ENCODE measurements at regions not wholly inside any gene's neighbourhood (a gene's known extent, or its start where the extent isn't known, plus 50 kb on each side); places are given as distances from the start of the nearest gene placed in this dataset.
"Not testable (repeated sequence)": the region's sequence is repeated elsewhere in the genome, so short reads cannot be mapped to it uniquely, and the experiment has no call there.

DNA sequence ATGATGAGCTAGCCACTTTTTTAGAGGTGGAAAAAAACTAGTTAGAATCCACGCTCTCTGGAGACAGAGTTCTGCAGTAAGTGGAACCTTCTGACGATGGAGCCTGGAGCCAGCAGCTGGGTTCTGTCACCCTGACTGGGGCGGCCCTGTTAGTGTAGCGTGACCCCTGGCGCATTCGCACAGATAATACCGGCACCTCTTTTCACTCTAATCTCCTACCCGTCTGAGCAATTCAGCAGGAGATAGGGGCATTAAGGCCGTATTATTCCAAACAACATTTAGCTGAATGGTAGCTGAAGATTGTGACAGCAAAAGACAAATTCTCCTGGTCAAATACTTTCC, 292.6 kb downstream of the FBXO8 start:
- Histone ChIP-seq H3K27ac (no peak overlapping the region), H3K36me3 (replicated peaks) (no peaks in the 10 kb centered on the region), H3K4me3 (ENCODE audit: low read depth, low read length) (no peak overlapping the region), H3K27me3 (replicated peaks) (no peaks in the 10 kb centered on the region)
- no peak for DNase-seq
- in situ Hi-C loops (cut with HindIII; ENCODE audit: low pct_ligation_motif_present, low sequenced_read_pairs) = no loop called here
- TF ChIP-seq, protein P1, sequence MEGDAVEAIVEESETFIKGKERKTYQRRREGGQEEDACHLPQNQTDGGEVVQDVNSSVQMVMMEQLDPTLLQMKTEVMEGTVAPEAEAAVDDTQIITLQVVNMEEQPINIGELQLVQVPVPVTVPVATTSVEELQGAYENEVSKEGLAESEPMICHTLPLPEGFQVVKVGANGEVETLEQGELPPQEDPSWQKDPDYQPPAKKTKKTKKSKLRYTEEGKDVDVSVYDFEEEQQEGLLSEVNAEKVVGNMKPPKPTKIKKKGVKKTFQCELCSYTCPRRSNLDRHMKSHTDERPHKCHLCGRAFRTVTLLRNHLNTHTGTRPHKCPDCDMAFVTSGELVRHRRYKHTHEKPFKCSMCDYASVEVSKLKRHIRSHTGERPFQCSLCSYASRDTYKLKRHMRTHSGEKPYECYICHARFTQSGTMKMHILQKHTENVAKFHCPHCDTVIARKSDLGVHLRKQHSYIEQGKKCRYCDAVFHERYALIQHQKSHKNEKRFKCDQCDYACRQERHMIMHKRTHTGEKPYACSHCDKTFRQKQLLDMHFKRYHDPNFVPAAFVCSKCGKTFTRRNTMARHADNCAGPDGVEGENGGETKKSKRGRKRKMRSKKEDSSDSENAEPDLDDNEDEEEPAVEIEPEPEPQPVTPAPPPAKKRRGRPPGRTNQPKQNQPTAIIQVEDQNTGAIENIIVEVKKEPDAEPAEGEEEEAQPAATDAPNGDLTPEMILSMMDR (IDR thresholded peaks at IDR 0.05; ENCODE audit: low read depth, low read length, missing control alignments) = no peak

DNA sequence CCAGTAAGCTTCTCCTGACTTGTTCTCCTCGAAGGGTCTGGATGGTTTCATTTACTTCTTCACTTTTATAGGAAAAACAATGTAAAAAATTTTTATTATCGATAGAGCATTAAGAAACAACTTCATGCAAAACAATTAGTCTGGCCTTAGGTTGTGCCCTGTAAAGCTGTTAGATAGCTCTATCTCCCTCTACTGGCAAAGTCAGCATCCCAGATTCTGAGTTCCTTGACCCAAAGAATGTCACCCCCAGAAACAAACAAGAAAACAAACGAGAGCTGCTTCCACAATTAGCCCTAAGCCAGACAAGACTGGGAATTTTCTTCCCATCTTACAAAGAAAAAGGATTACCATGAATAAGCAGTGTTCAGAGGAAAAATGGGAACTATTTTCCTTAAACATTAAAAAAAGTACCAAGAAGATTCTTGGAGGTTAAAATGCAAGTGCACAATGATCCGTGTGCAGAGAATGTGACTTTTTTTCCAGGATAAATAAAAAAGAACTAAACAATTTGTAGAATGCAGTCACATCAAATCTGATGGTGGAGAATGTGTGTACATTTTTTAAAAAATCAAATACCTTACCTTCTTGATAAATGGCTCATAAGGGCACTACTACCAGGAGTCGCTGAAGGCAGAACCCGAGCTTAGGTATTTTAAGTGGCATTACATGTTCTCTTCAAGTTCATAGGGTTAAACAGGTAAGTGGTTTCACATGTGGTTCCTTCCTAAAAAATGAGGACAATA, 293.2 kb downstream of the FBXO8 start:
- peak; percentile 6 for DNase-seq
- in situ Hi-C loops (cut with HindIII; ENCODE audit: low pct_ligation_motif_present, low sequenced_read_pairs) = no loop called here
- TF ChIP-seq, protein P1 (IDR thresholded peaks at IDR 0.05; ENCODE audit: low read depth, low read length, missing control alignments) = peak; percentile 75
- no peak overlapping the region for H3K4me3 ChIP-seq (ENCODE audit: low read depth, low read length)
- H3K27ac ChIP-seq = no peak overlapping the region
- H3K36me3 ChIP-seq (replicated peaks) = no peaks in the 10 kb centered on the region
- no peaks in the 10 kb centered on the region for H3K27me3 ChIP-seq (replicated peaks)

DNA sequence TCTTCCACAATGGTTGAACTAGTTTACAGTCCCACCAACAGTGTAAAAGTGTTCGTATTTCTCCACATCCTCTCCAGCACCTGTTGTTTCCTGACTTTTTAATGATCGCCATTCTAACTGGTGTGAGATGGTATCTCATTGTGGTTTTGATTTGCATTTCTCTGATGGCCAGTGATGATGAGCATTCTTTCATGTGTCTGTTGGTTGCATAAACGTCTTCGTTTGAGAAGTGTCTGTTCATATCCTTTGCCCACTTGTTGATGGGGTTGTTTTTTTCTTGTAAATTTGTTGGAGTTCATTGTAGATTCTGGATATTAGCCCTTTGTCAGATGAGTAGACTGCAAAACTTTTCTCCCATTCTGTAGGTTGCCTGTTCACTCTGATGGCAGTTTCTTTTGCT, 319.9 kb downstream of the FBXO8 start:
- in situ Hi-C loops (cut with HindIII; ENCODE audit: low pct_ligation_motif_present, low sequenced_read_pairs) = not testable (repeated sequence)

DNA sequence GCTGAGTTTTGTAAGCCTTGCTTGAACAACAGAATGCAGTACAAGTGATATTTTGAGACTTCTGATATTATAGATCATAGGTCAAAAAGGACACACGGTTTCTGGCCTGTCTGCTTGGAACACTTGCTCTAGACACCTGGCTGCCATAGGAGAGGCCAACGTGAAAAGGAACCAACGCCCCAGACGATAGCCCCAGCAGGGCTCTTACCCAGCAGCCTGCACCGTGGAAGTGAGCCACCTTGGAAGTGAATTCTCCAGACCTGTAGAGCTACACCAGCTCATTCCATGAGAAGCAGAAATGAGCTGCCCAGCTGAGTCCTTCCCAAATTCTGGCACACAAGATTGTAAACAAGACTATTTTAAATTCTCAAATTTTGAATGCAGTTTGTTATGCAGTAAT, 323.1 kb downstream of the FBXO8 start:
- H3K4me3 ChIP-seq (ENCODE audit: low read depth, low read length) = no peak overlapping the region
- in situ Hi-C loops (cut with HindIII; ENCODE audit: low pct_ligation_motif_present, low sequenced_read_pairs) = no loop called here
- no peak for DNase-seq
- no peaks in the 10 kb centered on the region for H3K36me3 ChIP-seq (replicated peaks)
- TF ChIP-seq, protein P1 (IDR thresholded peaks at IDR 0.05; ENCODE audit: low read depth, low read length, missing control alignments) = no peak
- no peaks in the 10 kb centered on the region for H3K27me3 ChIP-seq (replicated peaks)
- no peak overlapping the region for H3K27ac ChIP-seq

More for the DNA sequence above, 319.9 kb downstream of the FBXO8 start:
- DNase-seq; H3K4me3 ChIP-seq (ENCODE audit: low read depth, low read length); H3K36me3 ChIP-seq (replicated peaks); H3K27me3 ChIP-seq (replicated peaks); H3K27ac ChIP-seq: not testable (repeated sequence)

DNA sequence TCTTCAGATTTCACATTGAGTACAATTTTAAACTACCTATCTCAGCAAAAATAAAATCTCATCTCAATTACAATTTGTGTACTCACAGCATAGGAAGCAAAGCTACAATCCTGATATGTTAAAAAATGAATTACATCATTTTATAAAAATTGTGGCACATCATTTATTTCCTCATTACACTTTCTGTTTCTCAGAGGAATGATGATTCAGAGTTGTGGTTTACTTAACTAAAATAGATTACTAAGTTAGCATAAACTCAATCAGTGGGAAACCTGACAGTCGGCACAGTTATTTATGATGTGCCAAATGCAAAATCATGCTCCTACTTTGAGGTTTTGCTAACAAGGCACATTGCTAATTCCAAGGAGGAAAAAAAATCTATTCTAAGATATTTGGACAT, 325.0 kb downstream of the FBXO8 start:
- no peak for DNase-seq
- no peak overlapping the region for H3K27ac ChIP-seq
- no peak overlapping the region for H3K4me3 ChIP-seq (ENCODE audit: low read depth, low read length)
- in situ Hi-C loops (cut with HindIII; ENCODE audit: low pct_ligation_motif_present, low sequenced_read_pairs) = no loop called here
- TF ChIP-seq, protein P1 (IDR thresholded peaks at IDR 0.05; ENCODE audit: low read depth, low read length, missing control alignments) = no peak
- H3K36me3 ChIP-seq (replicated peaks) = no peaks in the 10 kb centered on the region
- H3K27me3 ChIP-seq (replicated peaks) = no peaks in the 10 kb centered on the region

DNA sequence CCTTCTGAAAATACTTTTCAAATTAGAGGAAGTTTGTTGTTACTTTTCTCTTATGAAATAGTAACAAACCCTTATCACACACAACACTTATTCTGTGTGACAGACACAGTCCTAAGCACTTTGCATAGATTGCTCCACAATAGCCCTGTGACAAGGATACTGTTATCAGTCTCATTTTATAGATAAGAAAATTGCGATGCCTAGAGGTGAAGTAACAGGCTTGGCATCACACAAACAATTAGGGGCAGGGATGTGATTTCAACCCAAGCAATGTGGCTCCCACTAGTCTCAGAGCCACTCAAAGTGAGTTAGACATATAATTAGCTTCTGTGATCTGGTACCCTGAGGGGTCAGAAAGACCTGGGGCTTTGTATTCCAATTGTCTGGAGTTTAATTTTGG, 339.9 kb downstream of the FBXO8 start:
- Histone ChIP-seq H3K27me3 (replicated peaks) (no peaks in the 10 kb centered on the region), H3K27ac (no peak overlapping the region), H3K4me3 (ENCODE audit: low read depth, low read length) (no peak overlapping the region), H3K36me3 (replicated peaks) (no peaks in the 10 kb centered on the region)
- in situ Hi-C loops (cut with HindIII; ENCODE audit: low pct_ligation_motif_present, low sequenced_read_pairs) = no loop called here
- DNase-seq = no peak
- TF ChIP-seq, protein P1 (IDR thresholded peaks at IDR 0.05; ENCODE audit: low read depth, low read length, missing control alignments) = no peak

Measured in brain microvascular endothelial cell (primary cell).